VCaP (cell line): ENCODE measurements at regions not wholly inside any gene's neighbourhood (a gene's known extent, or its start where the extent isn't known, plus 50 kb on each side); places are given as distances from the start of the nearest gene placed in this dataset.
"Not testable (repeated sequence)": the region's sequence is repeated elsewhere in the genome, so short reads cannot be mapped to it uniquely, and the experiment has no call there.

Experiments used
- H3K27ac ChIP-seq: fragments of 450-650 bp; 2 replicates; pipeline ENCODE4 v1.5.1; 2017
- TF ChIP-seq, protein P1 (sequence below): fragments of 450-650 bp; conservative IDR thresholded peaks from 2 replicates; pipeline ENCODE4 v1.5.1; 2017; ENCODE audit warnings: mild to moderate bottlenecking, moderate library complexity

GRCh38 chr10:60605476-60605875, 172.8 kb upstream of the CDK1 start:
- TF ChIP-seq, protein P1, sequence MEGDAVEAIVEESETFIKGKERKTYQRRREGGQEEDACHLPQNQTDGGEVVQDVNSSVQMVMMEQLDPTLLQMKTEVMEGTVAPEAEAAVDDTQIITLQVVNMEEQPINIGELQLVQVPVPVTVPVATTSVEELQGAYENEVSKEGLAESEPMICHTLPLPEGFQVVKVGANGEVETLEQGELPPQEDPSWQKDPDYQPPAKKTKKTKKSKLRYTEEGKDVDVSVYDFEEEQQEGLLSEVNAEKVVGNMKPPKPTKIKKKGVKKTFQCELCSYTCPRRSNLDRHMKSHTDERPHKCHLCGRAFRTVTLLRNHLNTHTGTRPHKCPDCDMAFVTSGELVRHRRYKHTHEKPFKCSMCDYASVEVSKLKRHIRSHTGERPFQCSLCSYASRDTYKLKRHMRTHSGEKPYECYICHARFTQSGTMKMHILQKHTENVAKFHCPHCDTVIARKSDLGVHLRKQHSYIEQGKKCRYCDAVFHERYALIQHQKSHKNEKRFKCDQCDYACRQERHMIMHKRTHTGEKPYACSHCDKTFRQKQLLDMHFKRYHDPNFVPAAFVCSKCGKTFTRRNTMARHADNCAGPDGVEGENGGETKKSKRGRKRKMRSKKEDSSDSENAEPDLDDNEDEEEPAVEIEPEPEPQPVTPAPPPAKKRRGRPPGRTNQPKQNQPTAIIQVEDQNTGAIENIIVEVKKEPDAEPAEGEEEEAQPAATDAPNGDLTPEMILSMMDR: no peak

GRCh38 chr10:60604342-60604741, 173.9 kb upstream of the CDK1 start:
- TF ChIP-seq, protein P1: no peak
- H3K27ac ChIP-seq: no peak overlapping the region

More at GRCh38 chr10:60605476-60605875, 172.8 kb upstream of the CDK1 start:
- no peak overlapping the region for H3K27ac ChIP-seq

DNA sequence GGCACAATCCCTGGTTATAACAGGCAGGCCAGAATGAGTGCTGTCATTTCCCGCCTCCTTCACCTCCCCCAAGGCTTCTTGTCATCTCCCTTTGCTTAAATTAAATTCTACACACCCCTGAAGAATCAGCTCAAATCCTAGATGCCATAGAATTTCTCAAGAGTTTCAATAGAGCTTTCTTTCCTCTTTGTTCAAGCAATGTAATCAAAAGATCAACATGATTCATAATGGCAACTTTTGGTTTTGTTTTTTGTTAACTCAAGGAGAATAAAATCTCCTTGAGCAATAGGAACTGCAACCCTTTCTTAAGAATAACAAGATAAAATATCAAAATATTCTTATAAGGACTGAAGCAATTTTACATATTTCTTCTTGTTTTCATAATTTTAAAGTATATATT, 180.8 kb upstream of the CDK1 start:
- no peak overlapping the region for H3K27ac ChIP-seq
- TF ChIP-seq, protein P1: no peak

DNA sequence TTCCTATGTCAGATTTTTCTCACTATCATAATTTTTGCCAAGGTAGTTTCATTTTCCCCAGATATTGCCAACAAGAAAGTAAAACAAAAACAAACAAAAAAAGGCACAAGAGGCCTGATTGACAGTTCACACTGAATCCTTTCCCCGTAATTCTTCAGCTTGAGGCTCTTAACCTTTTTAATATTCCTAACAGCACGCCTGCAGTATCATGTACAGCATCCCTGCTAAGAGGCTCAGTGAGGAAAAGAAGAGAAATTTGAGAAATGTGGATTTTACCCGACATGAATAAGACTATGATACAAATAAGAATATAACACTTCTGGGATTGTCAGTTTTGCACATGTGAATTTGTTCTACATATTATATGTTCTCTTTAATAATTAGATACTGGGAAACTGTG, 182.4 kb upstream of the CDK1 start:
- TF ChIP-seq, protein P1: no peak
- H3K27ac ChIP-seq: no peak overlapping the region

GRCh38 chr10:60594476-60595051, 183.7 kb upstream of the CDK1 start:
- TF ChIP-seq, protein P1: no peak
- H3K27ac ChIP-seq: no peak overlapping the region

DNA sequence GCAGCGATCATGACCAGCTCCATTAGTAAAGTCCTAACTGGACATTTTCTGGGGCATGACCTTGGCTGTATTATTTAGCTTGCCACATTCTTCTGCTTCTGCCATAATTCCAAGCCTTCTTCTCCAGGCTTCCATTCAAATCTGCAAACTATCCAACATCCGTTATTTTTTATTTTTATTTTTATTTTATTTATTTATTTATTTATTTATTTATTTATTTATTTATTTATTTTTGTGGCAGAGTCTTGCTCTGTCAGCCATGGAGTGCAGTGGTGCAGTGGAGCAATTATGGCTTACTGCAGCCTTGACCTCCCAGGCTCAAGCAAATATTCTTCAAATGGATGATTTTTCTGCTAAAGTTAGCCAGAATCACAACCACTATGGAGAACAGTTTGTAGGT, 187.2 kb upstream of the CDK1 start:
- H3K27ac ChIP-seq: no peak overlapping the region
- TF ChIP-seq, protein P1: no peak

- H3K27ac ChIP-seq: no peak overlapping the region
- TF ChIP-seq, protein P1: no peak
Observed at GRCh38 chr10:60589376-60589775, 188.9 kb upstream of the CDK1 start.

- H3K27ac ChIP-seq: not testable (repeated sequence)
Observed at GRCh38 chr10:60581782-60582181, 192.1 kb upstream of the ANK3 start.
